Muscle of leg (tissue), 3 donors: ENCODE measurements at regions not wholly inside any gene's neighbourhood (a gene's known extent, or its start where the extent isn't known, plus 50 kb on each side); places are given as distances from the start of the nearest gene placed in this dataset.

Experiments
- DNase-seq: peaks from one replicate; pipeline ENCODE4 v3.0.0; 2013
- H3K27ac ChIP-seq: one replicate; pipeline ENCODE4 v1.5.1; 2013; ENCODE audit warnings: mild to moderate bottlenecking, low read length, control low read depth
- H3K27me3 ChIP-seq: one replicate; pipeline ENCODE4 v1.6.1; 2013; ENCODE audit warnings: low read length; ENCODE audit not compliant: control insufficient read depth, insufficient read depth
- H3K36me3 ChIP-seq: one replicate; pipeline ENCODE4 v1.6.1; 2013; ENCODE audit warnings: low read length; ENCODE audit not compliant: control insufficient read depth, insufficient read depth
- H3K4me1 ChIP-seq: one replicate; pipeline ENCODE4 v1.6.1; 2013; ENCODE audit warnings: low read length; ENCODE audit not compliant: control insufficient read depth, insufficient read depth
- H3K4me3 ChIP-seq: one replicate; pipeline ENCODE4 v1.5.1; 2013; ENCODE audit warnings: low read length, control low read depth
- H3K9me3 ChIP-seq: replicated peaks from 2 replicates; pipeline ENCODE4 v1.6.1; 2013; ENCODE audit warnings: low read depth, low read length; ENCODE audit not compliant: control insufficient read depth
- whole genome bisulfite sequencing: methylation state at CpG from one replicate; pipeline ENCODE4 v1.1.5; 2013; ENCODE audit warnings: missing lambda C conversion rate; ENCODE audit not compliant: insufficient coverage; 5-methylcytosine and 5-hydroxymethylcytosine counted together

- Histone ChIP-seq H3K36me3 (no peaks in the 10 kb centered on the region), H3K4me3 (no peak overlapping the region), H3K27ac (peak overlapping the region; percentile 73), H3K4me1 (peaks cover 36% of the 10 kb centered on the region), H3K9me3 (no peaks in the 10 kb centered on the region), H3K27me3 (no peaks in the 10 kb centered on the region)
- DNase-seq: no peak
- WGBS: 67% methylated on average over 8 of the region's 12 CpGs
These were observed 98.6 kb upstream of the JUN start for GRCh38 chr1:58882322-58882948.

- 68% methylated on average over 9 of the region's 12 CpGs for WGBS
- H3K9me3 ChIP-seq: no peaks in the 10 kb centered on the region
- no peaks in the 10 kb centered on the region for H3K36me3 ChIP-seq
- H3K27me3 ChIP-seq: no peaks in the 10 kb centered on the region
- peak; percentile 77 for DNase-seq
- peaks cover 36% of the 10 kb centered on the region for H3K4me1 ChIP-seq
- no peak overlapping the region for H3K4me3 ChIP-seq
- peak overlapping the region; percentile 73 for H3K27ac ChIP-seq
These were observed 99.4 kb upstream of the JUN start for GRCh38 chr1:58883037-58883887.

GRCh38 chr1:58883888-58884482, 100.1 kb upstream of the JUN start:
- Histone ChIP-seq H3K27me3 (no peaks in the 10 kb centered on the region), H3K36me3 (no peaks in the 10 kb centered on the region), H3K9me3 (no peaks in the 10 kb centered on the region), H3K27ac (peak overlapping the region; percentile 67), H3K4me1 (peaks cover 36% of the 10 kb centered on the region), H3K4me3 (no peak overlapping the region)
- WGBS: no CpG with 5 or more reads among the region's 4 CpGs
- DNase-seq: peak; percentile 64

- no peaks in the 10 kb centered on the region for H3K9me3 ChIP-seq
- DNase-seq: peak; percentile 60
- no peaks in the 10 kb centered on the region for H3K27me3 ChIP-seq
- no peak overlapping the region for H3K27ac ChIP-seq
- H3K4me1 ChIP-seq: peaks cover 36% of the 10 kb centered on the region
- 36% methylated on average over 3 of the region's 8 CpGs for WGBS
- no peaks in the 10 kb centered on the region for H3K36me3 ChIP-seq
- no peak overlapping the region for H3K4me3 ChIP-seq
These were observed 101.1 kb upstream of the JUN start for GRCh38 chr1:58884706-58885661.

GRCh38 chr1:58885998-58886397, 102.2 kb upstream of the JUN start:
- Histone ChIP-seq H3K9me3 (no peaks in the 10 kb centered on the region), H3K36me3 (no peaks in the 10 kb centered on the region), H3K4me3 (no peak overlapping the region), H3K4me1 (peaks cover 36% of the 10 kb centered on the region), H3K27ac (no peak overlapping the region), H3K27me3 (no peaks in the 10 kb centered on the region)
- 43% methylated on average over 2 of the region's 5 CpGs for WGBS
- no peak for DNase-seq

GRCh38 chr1:58886611-58887010, 102.8 kb upstream of the JUN start:
- Histone ChIP-seq H3K4me1 (peaks cover 36% of the 10 kb centered on the region), H3K27me3 (no peaks in the 10 kb centered on the region), H3K36me3 (no peaks in the 10 kb centered on the region), H3K27ac (no peak overlapping the region), H3K4me3 (no peak overlapping the region), H3K9me3 (no peaks in the 10 kb centered on the region)
- 70% methylated on average over 4 of the region's 4 CpGs for WGBS
- DNase-seq: no peak

GRCh38 chr1:58887059-58887458, 103.2 kb upstream of the JUN start:
- Histone ChIP-seq H3K27me3 (no peaks in the 10 kb centered on the region), H3K27ac (no peak overlapping the region), H3K4me1 (peaks cover 36% of the 10 kb centered on the region), H3K4me3 (no peak overlapping the region), H3K9me3 (no peaks in the 10 kb centered on the region), H3K36me3 (no peaks in the 10 kb centered on the region)
- no peak for DNase-seq

- no peak overlapping the region for H3K27ac ChIP-seq
- DNase-seq: no peak
- H3K4me3 ChIP-seq: no peak overlapping the region
- WGBS: 100% methylated on average over 1 of the region's 5 CpGs
- H3K9me3 ChIP-seq: no peaks in the 10 kb centered on the region
- H3K27me3 ChIP-seq: no peaks in the 10 kb centered on the region
- H3K36me3 ChIP-seq: no peaks in the 10 kb centered on the region
- H3K4me1 ChIP-seq: peaks cover 33% of the 10 kb centered on the region
These were observed 105.0 kb upstream of the JUN start for GRCh38 chr1:58888833-58889232.

- no peak overlapping the region for H3K27ac ChIP-seq
- 94% methylated on average over 3 of the region's 3 CpGs for WGBS
- DNase-seq: no peak
These were observed 106.3 kb upstream of the JUN start for GRCh38 chr1:58890113-58890512.

More at GRCh38 chr1:58890113-58890512, 106.3 kb upstream of the JUN start:
- no peaks in the 10 kb centered on the region for H3K36me3 ChIP-seq
- H3K4me1 ChIP-seq: peaks cover 31% of the 10 kb centered on the region
- H3K27me3 ChIP-seq: no peaks in the 10 kb centered on the region
- no peak overlapping the region for H3K4me3 ChIP-seq
- H3K9me3 ChIP-seq: no peaks in the 10 kb centered on the region
